Choroid plexus epithelial cell (primary cell): ENCODE measurements at regions not wholly inside any gene's neighbourhood (a gene's known extent, or its start where the extent isn't known, plus 50 kb on each side); places are given as distances from the start of the nearest gene placed in this dataset.

Source experiments
- DNase-seq: peaks from one replicate; pipeline ENCODE4 v3.0.0-alpha.2; 2010; ENCODE audit warnings: low read depth
- H3K4me3 ChIP-seq: 2 replicates; pipeline ENCODE4 v1.5.1; 2011; ENCODE audit warnings: low read depth, mild to moderate bottlenecking, control low read depth, low read length, moderate library complexity
- CTCF ChIP-seq: conservative IDR thresholded peaks from 2 replicates; pipeline ENCODE4 v1.5.1; 2011; ENCODE audit warnings: low read depth, mild to moderate bottlenecking, control low read depth, inconsistent platforms, low read length, moderate library complexity

GRCh38 chr5:97418462-97418861, 235.4 kb upstream of the RIOK2 start:
- no peak overlapping the region for H3K4me3 ChIP-seq
- TF ChIP-seq CTCF = no peak
- no peak for DNase-seq

GRCh38 chr5:97420646-97421045, 237.6 kb upstream of the RIOK2 start:
- no peak overlapping the region for H3K4me3 ChIP-seq
- no peak for TF ChIP-seq CTCF
- DNase-seq = no peak

GRCh38 chr5:97422678-97423077, 239.6 kb upstream of the RIOK2 start:
- no peak for TF ChIP-seq CTCF
- DNase-seq = no peak
- H3K4me3 ChIP-seq = no peak overlapping the region

- DNase-seq = peak; percentile 43
- no peak overlapping the region for H3K4me3 ChIP-seq
- peak; percentile 70 for TF ChIP-seq CTCF
Observed at GRCh38 chr5:97425511-97425910, 242.5 kb upstream of the RIOK2 start.

GRCh38 chr5:97427235-97427634, 244.2 kb upstream of the RIOK2 start:
- no peak for DNase-seq
- TF ChIP-seq CTCF = peak; percentile 6
- H3K4me3 ChIP-seq = no peak overlapping the region

- no peak for DNase-seq
- TF ChIP-seq CTCF = no peak
- no peak overlapping the region for H3K4me3 ChIP-seq
Observed at GRCh38 chr5:97434021-97434420, 251.0 kb upstream of the RIOK2 start.

- TF ChIP-seq CTCF = no peak
- DNase-seq = no peak
Observed at GRCh38 chr5:97436405-97436804, 253.4 kb upstream of the RIOK2 start.

More at GRCh38 chr5:97436405-97436804, 253.4 kb upstream of the RIOK2 start:
- H3K4me3 ChIP-seq = no peak overlapping the region
